GM21515 (cell line): ENCODE measurements at regions not wholly inside any gene's neighbourhood (a gene's known extent, or its start where the extent isn't known, plus 50 kb on each side); places are given as distances from the start of the nearest gene placed in this dataset.

Experiments used
- ATAC-seq: cut with Tn5 transposase; IDR thresholded peaks from one replicate; pipeline ENCODE4 v1.9.1; 2021; ENCODE audit not compliant: unreplicated experiment

DNA sequence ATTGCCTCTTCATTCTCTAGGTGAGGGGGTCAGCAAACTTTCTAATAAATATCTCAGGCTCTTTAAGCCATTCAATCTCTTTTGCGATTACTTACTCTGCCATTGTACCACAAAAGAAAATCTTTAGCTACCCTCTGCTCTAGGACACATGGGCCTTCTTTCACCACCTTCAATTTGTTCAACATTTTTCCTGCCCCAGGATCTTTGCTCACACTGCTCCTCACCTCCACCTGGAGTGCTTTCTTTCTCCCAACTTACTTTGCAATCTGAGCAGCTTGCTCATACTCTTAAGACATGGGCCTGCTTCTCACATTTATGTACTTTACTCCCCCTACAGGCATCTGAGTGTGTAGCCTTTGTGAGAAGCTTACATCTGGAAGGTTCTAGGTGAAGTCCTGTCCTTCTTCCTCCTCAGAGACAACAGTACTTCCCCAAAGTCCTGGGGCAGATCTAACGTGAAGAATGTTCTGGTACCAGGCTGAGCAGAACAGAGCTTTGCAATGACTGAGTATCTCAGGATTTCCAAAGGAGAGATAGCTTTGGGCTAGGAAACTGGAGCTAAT is 55.0 kb upstream of the PRDM5 start:
- peak; percentile 84 for ATAC-seq

GRCh38 chr4:120973207-120973606 is 50.7 kb upstream of the PRDM5 start:
- no peak for ATAC-seq
